Stimulated activated CD4-positive, alpha-beta T cell treated with anti-CD3 and anti-CD28 coated beads, Interleukin-1b, Interleukin-23, amount 100 ng/mL, for 48 hours (primary cell): ENCODE measurements at regions not wholly inside any gene's neighbourhood (a gene's known extent, or its start where the extent isn't known, plus 50 kb on each side); places are given as distances from the start of the nearest gene placed in this dataset.
"Not testable (repeated sequence)": the region's sequence is repeated elsewhere in the genome, so short reads cannot be mapped to it uniquely, and the experiment has no call there.

Experiments used
- DNase-seq: peaks from one replicate; pipeline ENCODE4 v3.0.0-alpha.2; 2020

DNA sequence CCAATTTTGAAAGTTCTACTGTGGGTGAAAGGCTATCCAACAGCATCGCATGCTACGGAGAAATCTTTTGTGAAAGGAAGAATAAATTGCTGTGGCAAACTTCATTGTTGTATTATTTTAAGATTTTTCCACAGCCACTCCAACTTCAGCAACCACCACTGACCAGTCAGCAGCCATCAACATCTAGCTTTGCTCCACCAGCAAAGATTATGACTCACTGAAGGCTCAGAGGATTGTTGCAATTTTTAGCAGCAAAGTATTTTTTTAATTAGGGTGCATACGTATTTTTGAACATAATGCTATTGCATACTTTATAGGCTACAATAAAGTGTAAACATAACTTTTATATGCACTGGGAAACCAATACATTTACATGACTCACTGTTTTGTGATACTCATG, 493.5 kb downstream of the TFAP2A start:
- no peak for DNase-seq

DNA sequence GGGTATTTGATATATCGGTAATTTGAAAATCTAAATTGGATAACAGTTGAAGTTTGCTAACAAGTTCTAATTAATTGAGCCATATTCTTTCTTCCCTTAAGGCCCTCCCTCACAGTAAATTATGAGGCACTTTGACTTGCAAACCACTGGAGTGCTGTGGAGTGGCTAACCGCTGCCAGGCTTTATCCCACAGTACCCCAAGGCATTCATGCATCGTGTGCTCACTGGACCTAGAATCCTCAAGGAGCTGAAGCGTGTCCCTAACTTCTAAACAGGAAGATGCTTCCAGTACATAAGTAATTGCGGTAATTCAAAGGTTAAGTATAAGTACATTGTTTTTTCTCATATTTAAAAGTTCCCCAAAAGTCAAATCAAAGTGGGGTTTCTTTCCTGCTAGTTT, 499.9 kb downstream of the TFAP2A start:
- no peak for DNase-seq

- no peak for DNase-seq
These were observed 513.5 kb downstream of the TFAP2A start for GRCh38 chr6:9901376-9901775.

- DNase-seq, result no peak
These were observed 518.1 kb downstream of the TFAP2A start for GRCh38 chr6:9896806-9897205.

GRCh38 chr6:9890893-9891292, 524.0 kb downstream of the TFAP2A start:
- no peak for DNase-seq

DNA sequence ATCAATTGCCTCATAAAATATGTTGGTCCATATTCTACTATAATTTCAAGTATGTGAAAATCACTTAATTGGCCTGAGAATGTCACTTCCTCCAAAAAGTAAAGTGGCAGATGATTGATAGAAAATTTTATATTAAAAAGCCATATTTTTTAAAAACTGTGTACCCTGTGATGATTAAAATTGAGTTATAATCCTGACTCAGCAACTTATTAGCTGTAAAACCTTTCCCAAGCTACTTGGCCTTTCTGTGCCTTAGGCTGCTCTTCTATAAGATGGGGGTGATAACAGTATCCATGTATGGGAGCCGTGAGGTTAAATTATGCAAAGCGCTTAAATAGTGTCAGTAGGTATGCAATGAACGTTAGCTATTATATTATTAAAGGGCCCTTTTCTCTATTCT, 524.4 kb downstream of the TFAP2A start:
- no peak for DNase-seq

DNA sequence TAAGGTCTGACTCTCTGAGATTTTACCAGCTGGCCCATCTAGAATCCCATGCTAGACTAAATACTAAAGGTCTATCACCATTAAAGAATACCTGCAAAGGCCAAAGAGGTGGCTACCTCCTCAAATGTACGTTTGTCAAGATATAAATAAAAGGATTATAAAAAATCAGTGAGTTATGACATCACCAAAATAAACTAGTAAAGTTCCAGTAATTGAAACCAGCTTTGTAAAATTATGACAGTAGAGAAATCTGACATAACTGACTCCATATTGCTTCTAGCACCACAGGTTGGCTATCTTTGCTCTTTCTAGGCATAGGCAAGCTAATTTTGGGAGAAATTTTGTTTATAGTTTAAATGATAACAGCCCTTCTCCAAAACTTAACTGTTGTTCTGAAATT, 536.3 kb downstream of the TFAP2A start:
- no peak for DNase-seq

GRCh38 chr6:9875605-9876353, 539.1 kb downstream of the TFAP2A start:
- no peak for DNase-seq

DNA sequence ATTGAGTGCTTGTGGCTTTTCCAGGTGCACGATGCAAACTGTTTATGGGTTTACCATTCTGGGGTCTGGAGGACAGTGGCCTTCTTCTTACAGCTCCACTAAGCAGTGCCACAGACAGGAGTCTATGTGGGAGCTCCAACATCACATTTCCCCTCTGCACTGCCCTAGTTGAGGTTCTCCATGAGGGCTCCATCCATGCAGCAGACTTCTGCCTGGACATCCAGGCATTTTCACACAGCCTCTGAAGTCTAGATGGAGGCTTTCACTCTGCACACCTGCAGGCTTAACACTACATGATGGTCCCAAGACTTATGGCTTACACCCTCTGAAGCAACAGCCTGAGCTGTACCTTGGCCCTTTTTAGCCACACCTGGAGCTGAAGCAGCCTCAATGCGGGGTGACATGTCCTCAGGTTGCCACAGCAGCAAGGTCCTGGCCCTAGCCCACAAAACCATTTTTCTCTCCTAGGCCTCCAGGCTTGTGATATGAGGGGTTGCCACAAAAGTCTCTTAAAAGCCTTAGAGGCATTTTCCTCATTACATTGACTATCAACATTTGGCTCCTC, 552.2 kb downstream of the TFAP2A start:
- no peak for DNase-seq

- no peak for DNase-seq
These were observed 563.1 kb downstream of the TFAP2A start for GRCh38 chr6:9851541-9852380.

- no peak for DNase-seq
These were observed 563.9 kb downstream of the TFAP2A start for GRCh38 chr6:9851006-9851405.

DNA sequence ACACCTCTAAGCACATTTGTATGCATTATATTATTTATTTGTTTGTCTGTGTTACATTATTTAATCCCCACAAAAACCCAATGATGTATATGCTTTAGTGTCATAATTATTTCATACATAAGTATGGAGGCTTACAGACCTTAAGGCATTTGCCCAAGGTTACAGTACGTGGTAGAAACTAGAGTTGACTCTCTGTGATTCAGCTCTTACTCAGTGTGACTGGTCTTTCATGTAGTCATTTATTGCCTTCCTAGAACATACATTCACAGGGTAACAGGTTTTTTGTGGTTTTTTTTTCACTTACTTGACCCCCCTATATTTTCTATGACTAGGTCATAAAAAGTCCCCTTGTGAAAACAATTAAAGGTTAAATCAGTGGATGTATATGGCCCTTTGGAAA, 566.8 kb downstream of the TFAP2A start:
- DNase-seq, result no peak

DNA sequence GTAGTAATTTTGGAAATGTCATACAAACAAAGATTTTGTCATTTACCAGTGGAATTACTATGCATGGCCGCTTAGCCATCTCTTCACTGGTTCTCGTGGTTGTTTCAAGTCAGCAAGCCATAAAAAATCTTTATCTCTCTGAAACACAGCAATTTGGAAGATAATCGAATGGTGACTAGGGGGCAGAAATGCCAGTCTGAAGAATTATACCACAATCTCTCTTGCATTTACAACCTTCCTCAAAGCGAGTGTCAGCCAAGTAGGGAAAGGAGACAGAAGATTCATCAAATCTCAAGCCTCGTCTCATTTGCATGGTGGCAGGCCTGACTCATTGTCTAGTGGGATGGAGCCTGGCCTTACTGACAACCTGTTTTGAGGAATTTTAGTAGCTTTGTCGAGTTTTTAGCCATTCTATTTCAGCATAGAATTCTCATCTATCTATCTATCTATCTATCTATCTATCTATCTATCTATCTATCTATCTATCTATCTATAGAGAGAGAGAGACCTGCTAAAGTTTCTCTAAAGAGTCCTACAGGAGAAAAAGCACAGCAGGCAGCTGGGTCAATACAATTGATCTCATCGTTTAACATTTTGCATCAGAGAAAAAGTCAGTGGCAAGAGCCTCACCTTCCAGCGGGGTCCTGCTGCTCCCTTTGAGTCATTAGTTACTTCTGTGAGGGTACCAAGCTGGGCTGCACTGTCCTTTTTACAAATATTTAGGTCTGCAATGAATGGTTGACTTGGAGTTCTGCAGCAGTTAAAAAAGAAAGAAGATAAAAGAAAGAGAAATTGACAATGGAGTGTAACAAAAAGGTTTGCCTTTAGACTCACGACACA, 572.8 kb downstream of the TFAP2A start:
- DNase-seq, result no peak

GRCh38 chr6:9834233-9834632, 580.6 kb downstream of the TFAP2A start:
- DNase-seq, result no peak

DNA sequence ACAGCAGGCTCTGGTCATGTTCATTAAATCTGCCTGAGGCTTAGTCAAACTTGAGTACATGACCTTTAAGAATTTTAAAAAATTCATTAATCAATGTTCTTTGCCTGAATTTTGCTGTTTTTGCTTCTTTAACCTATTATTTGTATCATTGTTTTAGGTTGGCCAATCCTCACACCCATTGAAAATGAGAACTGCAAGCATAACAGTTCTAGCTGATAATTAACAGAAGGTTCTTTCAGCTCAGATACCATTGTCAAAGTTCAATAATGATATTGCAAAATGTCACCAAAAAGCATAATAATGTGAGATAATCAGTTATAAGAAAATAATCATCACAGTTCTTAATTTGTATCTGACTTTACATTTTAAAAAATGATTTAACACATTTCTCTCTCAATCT, 583.1 kb downstream of the TFAP2A start:
- no peak for DNase-seq

DNA sequence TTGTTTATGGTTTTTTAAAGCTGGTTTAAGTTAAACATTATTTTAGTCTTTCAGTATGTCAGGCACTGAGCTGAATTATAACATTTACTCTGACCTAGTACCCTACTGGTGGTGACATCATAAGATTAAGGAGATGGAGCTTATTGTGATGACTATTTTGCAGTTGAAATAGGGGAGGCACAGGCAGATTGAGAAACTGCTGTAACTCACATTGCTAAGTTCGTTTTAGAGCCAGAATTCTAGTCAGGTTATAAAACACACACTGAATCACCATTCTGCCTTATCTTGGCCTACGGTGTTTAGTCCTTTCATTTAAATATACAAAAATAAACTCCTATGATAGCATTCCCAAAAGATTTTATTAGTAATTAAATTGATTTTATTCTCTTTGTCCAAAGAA, 584.1 kb downstream of the TFAP2A start:
- no peak for DNase-seq

DNA sequence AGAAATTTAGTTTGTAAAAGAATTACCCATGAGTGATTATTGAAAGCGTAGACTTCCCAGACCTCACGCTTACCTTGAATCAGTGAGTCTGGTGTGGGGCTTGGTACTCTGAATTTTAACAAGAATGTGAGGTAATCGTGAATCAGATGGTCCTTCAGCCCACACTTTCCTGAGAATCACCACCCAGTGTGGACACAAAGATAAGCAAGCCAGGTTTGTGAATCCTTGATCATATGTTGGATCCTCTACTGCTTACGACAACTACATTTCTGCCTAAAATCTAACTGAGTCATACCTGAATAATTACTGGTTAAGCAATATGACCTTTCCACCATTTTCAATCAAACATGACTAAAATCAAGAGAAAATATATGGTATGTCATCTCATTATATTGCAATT, 589.3 kb downstream of the TFAP2A start:
- no peak for DNase-seq

DNA sequence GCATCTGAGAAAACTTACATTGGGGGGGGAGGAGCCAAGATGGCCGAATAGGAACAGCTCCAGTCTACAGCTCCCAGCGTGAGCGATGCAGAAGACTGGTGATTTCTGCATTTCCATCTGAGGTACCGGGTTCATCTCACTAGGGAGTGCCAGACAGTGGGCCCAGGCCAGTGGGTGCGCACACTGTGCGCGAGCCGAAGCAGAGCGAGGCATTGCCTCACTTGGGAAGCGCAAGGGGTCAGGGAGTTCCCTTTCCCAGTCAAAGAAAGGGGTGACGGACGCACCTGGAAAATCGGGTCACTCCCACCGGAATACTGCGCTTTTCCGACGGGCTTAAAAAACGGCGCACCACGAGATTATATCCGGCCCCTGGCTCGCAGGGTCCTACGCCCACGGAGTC, 604.1 kb downstream of the TFAP2A start:
- DNase-seq, result not testable (repeated sequence)

DNA sequence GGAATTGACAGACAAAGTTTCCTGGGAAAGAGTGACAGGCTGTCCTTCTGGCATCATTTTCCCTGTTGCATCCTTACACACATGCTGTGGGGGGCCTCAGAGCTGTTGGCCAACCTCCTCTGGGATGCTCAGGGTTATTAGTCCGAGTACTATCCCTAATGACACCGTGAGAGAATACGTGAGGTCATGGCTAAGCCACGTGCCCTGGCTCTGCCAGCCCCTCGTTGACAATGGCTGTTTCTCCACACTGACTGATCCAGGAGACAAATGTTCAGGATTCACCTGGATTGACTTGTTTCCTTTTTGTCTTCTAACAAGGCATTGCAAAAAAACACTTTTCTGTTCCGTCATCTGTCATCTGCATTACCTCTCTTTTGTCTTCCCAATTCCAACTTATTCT, 604.6 kb downstream of the TFAP2A start:
- no peak for DNase-seq

- DNase-seq, result no peak
These were observed 608.7 kb downstream of the TFAP2A start for GRCh38 chr6:9806195-9806594.

DNA sequence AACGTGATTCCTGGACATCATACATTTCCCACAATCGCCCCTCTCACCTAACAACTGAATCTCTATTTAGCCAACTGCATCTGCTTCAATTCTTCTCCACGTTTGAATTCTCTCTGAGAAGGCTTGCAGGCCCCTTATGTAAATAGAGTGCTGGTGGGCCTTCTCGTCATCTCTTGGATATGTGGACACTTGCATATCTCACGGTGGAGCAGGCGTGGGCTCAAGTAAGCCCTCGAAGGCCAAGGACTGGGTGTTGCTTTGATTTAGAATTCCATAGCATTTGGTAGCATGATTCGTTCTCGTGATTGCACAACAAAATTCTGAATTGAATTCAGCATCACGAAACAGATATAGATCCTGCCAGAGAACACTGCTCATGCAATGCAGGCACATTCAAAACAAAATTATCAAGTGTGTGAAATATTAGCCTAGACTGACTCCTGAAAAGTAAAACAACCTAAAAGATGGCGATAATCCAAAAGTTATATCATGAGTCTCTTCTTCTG, 613.6 kb downstream of the TFAP2A start:
- no peak for DNase-seq

DNA sequence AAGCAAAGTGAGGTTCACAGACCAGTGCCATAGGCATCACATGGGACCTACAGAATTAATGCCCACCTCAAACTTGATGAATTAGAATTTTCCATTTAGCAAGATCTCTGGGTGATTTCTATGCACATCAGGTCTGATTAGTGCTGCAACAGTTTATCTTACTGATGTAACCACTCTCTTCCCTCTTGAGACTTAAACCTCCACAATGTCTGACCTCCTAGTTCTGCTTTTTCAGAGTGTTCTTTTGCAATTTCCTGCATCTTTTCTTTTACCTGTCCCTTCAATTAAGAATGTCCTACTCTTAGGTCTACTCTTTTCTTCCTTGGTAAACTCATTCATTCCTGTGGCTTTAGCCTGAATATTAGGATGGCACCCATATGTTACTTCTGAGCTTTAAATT, 615.3 kb downstream of the TFAP2A start:
- no peak for DNase-seq

GRCh38 chr6:9796827-9797226, 618.0 kb downstream of the TFAP2A start:
- DNase-seq, result no peak
